H1 (cell line): ENCODE measurements at regions not wholly inside any gene's neighbourhood (a gene's known extent, or its start where the extent isn't known, plus 50 kb on each side); places are given as distances from the start of the nearest gene placed in this dataset.

Source experiments
- HDAC2 ChIP-seq, 2 experiments: fragments of 300-600 bp in 1 of 2; sonication (generic) in 1 of 2; IDR thresholded peaks; 2 replicates each; pipeline ENCODE4 v1.6.1; 2011 to 2012; ENCODE audit warnings: low read depth in 2 of 2, low read length in 2 of 2, mild to moderate bottlenecking in 2 of 2, moderate library complexity in 2 of 2, borderline replicate concordance in 1 of 2, inconsistent platforms in 1 of 2
- SIX5 ChIP-seq: IDR thresholded peaks from 2 replicates; pipeline ENCODE4 v1.6.1; 2011; ENCODE audit warnings: mild to moderate bottlenecking, low read depth, low read length
- TF ChIP-seq, protein P1 (sequence below): IDR thresholded peaks from 2 replicates; pipeline ENCODE4 v1.6.1; 2012; ENCODE audit warnings: inconsistent platforms
- TF ChIP-seq, protein P2 (sequence below), 3 experiments: IDR thresholded peaks; 1 replicate in 2 of 3; 2 replicates in 1 of 3; pipeline versions ENCODE4 v1.5.1 to v1.6.1; 2011; ENCODE audit warnings: low read length in 3 of 3, mild to moderate bottlenecking in 3 of 3, inconsistent platforms in 2 of 3, low read depth in 1 of 3, moderate library complexity in 1 of 3; ENCODE audit not compliant: insufficient read depth in 1 of 3; ENCODE audit errors: control extremely low read depth in 1 of 3

- TF ChIP-seq, protein P1, sequence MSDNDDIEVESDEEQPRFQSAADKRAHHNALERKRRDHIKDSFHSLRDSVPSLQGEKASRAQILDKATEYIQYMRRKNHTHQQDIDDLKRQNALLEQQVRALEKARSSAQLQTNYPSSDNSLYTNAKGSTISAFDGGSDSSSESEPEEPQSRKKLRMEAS: no peak
- TF ChIP-seq, protein P2, sequence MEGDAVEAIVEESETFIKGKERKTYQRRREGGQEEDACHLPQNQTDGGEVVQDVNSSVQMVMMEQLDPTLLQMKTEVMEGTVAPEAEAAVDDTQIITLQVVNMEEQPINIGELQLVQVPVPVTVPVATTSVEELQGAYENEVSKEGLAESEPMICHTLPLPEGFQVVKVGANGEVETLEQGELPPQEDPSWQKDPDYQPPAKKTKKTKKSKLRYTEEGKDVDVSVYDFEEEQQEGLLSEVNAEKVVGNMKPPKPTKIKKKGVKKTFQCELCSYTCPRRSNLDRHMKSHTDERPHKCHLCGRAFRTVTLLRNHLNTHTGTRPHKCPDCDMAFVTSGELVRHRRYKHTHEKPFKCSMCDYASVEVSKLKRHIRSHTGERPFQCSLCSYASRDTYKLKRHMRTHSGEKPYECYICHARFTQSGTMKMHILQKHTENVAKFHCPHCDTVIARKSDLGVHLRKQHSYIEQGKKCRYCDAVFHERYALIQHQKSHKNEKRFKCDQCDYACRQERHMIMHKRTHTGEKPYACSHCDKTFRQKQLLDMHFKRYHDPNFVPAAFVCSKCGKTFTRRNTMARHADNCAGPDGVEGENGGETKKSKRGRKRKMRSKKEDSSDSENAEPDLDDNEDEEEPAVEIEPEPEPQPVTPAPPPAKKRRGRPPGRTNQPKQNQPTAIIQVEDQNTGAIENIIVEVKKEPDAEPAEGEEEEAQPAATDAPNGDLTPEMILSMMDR (IDR thresholded peaks at IDR 0.05; ENCODE audit: control extremely low read depth in 1 of 3, insufficient read depth in 1 of 3, low read depth in 1 of 3, low read length in 3 of 3): no peak
- TF ChIP-seq SIX5: no peak
- TF ChIP-seq HDAC2 (IDR thresholded peaks at IDR 0.05; ENCODE audit: borderline replicate concordance in 1 of 2, low read depth in 2 of 2, low read length in 2 of 2): no peak
Measured at GRCh38 chr21:35599164-35599563, 461.2 kb downstream of the SETD4 start.
